SJSA1 (cell line): ENCODE measurements at regions not wholly inside any gene's neighbourhood (a gene's known extent, or its start where the extent isn't known, plus 50 kb on each side); places are given as distances from the start of the nearest gene placed in this dataset.
"Not testable (repeated sequence)": the region's sequence is repeated elsewhere in the genome, so short reads cannot be mapped to it uniquely, and the experiment has no call there.

ENCODE experiments used
- DNase-seq, 2 experiments: peaks; one replicate each; pipeline ENCODE4 v3.0.0-alpha.2; 2015 to 2020; ENCODE audit warnings: low spot score in 2 of 2, low read depth in 1 of 2
- H3K27ac ChIP-seq: fragments of 250-450 bp; sonication (Bioruptor Pico); 2 replicates; pipeline ENCODE4 v1.5.1; 2020; ENCODE audit warnings: mild to moderate bottlenecking, moderate library complexity
- H3K27me3 ChIP-seq: fragments of 250-450 bp; sonication (Bioruptor Pico); replicated peaks from 2 replicates; pipeline ENCODE4 v1.5.1; 2020; ENCODE audit warnings: mild to moderate bottlenecking, moderate library complexity
- H3K36me3 ChIP-seq: fragments of 250-450 bp; sonication (Bioruptor Pico); 2 replicates; pipeline ENCODE4 v1.5.1; 2020; ENCODE audit warnings: mild to moderate bottlenecking
- H3K4me1 ChIP-seq: fragments of 250-450 bp; sonication (Bioruptor Pico); replicated peaks from 2 replicates; pipeline ENCODE4 v1.6.1; 2021; ENCODE audit warnings: mild to moderate bottlenecking
- H3K4me3 ChIP-seq: fragments of 250-450 bp; sonication (Bioruptor Pico); 2 replicates; pipeline ENCODE4 v1.5.1; 2020; ENCODE audit warnings: mild to moderate bottlenecking
- H3K9me3 ChIP-seq: fragments of 250-450 bp; sonication (Bioruptor Pico); replicated peaks from 2 replicates; pipeline ENCODE4 v1.5.1; 2020; ENCODE audit warnings: mild to moderate bottlenecking

- H3K4me1 ChIP-seq: no peaks in the 10 kb centered on the region
- H3K4me3 ChIP-seq: no peak overlapping the region
- no peaks in the 10 kb centered on the region for H3K27me3 ChIP-seq
- no peaks in the 10 kb centered on the region for H3K36me3 ChIP-seq
- no peak overlapping the region for H3K27ac ChIP-seq
- H3K9me3 ChIP-seq: no peaks in the 10 kb centered on the region
- DNase-seq: no peak
Measured at GRCh38 chr9:36521148-36521547, 51.5 kb upstream of the MELK start.

- H3K4me1 ChIP-seq: no peaks in the 10 kb centered on the region
- no peaks in the 10 kb centered on the region for H3K36me3 ChIP-seq
- H3K9me3 ChIP-seq: no peaks in the 10 kb centered on the region
- H3K27me3 ChIP-seq: no peaks in the 10 kb centered on the region
- no peak for DNase-seq
- no peak overlapping the region for H3K4me3 ChIP-seq
- H3K27ac ChIP-seq: no peak overlapping the region
Measured at GRCh38 chr9:36517131-36517530, 55.6 kb upstream of the MELK start.

GRCh38 chr9:36504156-36504555, 68.5 kb upstream of the MELK start:
- H3K36me3 ChIP-seq: no peaks in the 10 kb centered on the region
- no peaks in the 10 kb centered on the region for H3K4me1 ChIP-seq
- no peak overlapping the region for H3K27ac ChIP-seq
- H3K27me3 ChIP-seq: no peaks in the 10 kb centered on the region
- H3K4me3 ChIP-seq: no peak overlapping the region
- H3K9me3 ChIP-seq: no peaks in the 10 kb centered on the region
- no peak for DNase-seq

GRCh38 chr9:36503172-36504088, 69.3 kb upstream of the MELK start:
- DNase-seq: no peak
- Histone ChIP-seq H3K4me1 (no peaks in the 10 kb centered on the region), H3K27ac (no peak overlapping the region), H3K9me3 (no peaks in the 10 kb centered on the region), H3K36me3 (no peaks in the 10 kb centered on the region), H3K4me3 (no peak overlapping the region), H3K27me3 (no peaks in the 10 kb centered on the region)

- H3K27ac ChIP-seq: no peak overlapping the region
- no peak overlapping the region for H3K4me3 ChIP-seq
- no peak for DNase-seq
- H3K9me3 ChIP-seq: no peaks in the 10 kb centered on the region
- no peaks in the 10 kb centered on the region for H3K27me3 ChIP-seq
- H3K4me1 ChIP-seq: no peaks in the 10 kb centered on the region
- no peaks in the 10 kb centered on the region for H3K36me3 ChIP-seq
Measured at GRCh38 chr9:36501727-36502126, 71.0 kb upstream of the MELK start.

GRCh38 chr9:36500931-36501330, 71.8 kb upstream of the MELK start:
- not testable (repeated sequence) for H3K4me3 ChIP-seq, DNase-seq, H3K27me3 ChIP-seq, H3K36me3 ChIP-seq, H3K9me3 ChIP-seq, H3K27ac ChIP-seq, H3K4me1 ChIP-seq

GRCh38 chr9:36499174-36499890, 73.4 kb upstream of the MELK start:
- Histone ChIP-seq H3K4me3 (no peak overlapping the region), H3K9me3 (no peaks in the 10 kb centered on the region), H3K4me1 (no peaks in the 10 kb centered on the region), H3K36me3 (no peaks in the 10 kb centered on the region), H3K27me3 (no peaks in the 10 kb centered on the region), H3K27ac (no peak overlapping the region)
- no peak for DNase-seq

GRCh38 chr9:36493564-36493963, 79.1 kb upstream of the MELK start:
- H3K4me3 ChIP-seq, H3K4me1 ChIP-seq, H3K27ac ChIP-seq, H3K27me3 ChIP-seq, DNase-seq, H3K36me3 ChIP-seq, H3K9me3 ChIP-seq: not testable (repeated sequence)

- H3K9me3 ChIP-seq: no peaks in the 10 kb centered on the region
- peaks cover 12% of the 10 kb centered on the region for H3K4me1 ChIP-seq
- no peak for DNase-seq
- H3K27ac ChIP-seq: no peak overlapping the region
- no peaks in the 10 kb centered on the region for H3K36me3 ChIP-seq
- H3K4me3 ChIP-seq: no peak overlapping the region
- no peaks in the 10 kb centered on the region for H3K27me3 ChIP-seq
Measured at GRCh38 chr9:36492865-36493264, 79.8 kb upstream of the MELK start.

- H3K27ac ChIP-seq: no peak overlapping the region
- H3K36me3 ChIP-seq: no peaks in the 10 kb centered on the region
- peaks cover 18% of the 10 kb centered on the region for H3K4me1 ChIP-seq
- no peak for DNase-seq
- H3K9me3 ChIP-seq: no peaks in the 10 kb centered on the region
- no peaks in the 10 kb centered on the region for H3K27me3 ChIP-seq
- no peak overlapping the region for H3K4me3 ChIP-seq
Measured at GRCh38 chr9:36489453-36489852, 83.2 kb upstream of the MELK start.

GRCh38 chr9:36488389-36488756, 84.3 kb upstream of the MELK start:
- peaks cover 18% of the 10 kb centered on the region for H3K4me1 ChIP-seq
- peak overlapping the region; percentile 72 for H3K4me3 ChIP-seq
- H3K36me3 ChIP-seq: no peaks in the 10 kb centered on the region
- peak in 1 of 2 experiments; percentile 27 for DNase-seq
- H3K9me3 ChIP-seq: no peaks in the 10 kb centered on the region
- no peaks in the 10 kb centered on the region for H3K27me3 ChIP-seq
- H3K27ac ChIP-seq: peak overlapping the region; percentile 79

- H3K9me3 ChIP-seq: no peaks in the 10 kb centered on the region
- H3K36me3 ChIP-seq: no peaks in the 10 kb centered on the region
- H3K4me1 ChIP-seq: peaks cover 18% of the 10 kb centered on the region
- no peaks in the 10 kb centered on the region for H3K27me3 ChIP-seq
- peak overlapping the region; percentile 79 for H3K27ac ChIP-seq
- H3K4me3 ChIP-seq: peak overlapping the region; percentile 72
- peak; percentile 77 to 81 for DNase-seq
Measured at GRCh38 chr9:36487482-36488388, 85.0 kb upstream of the MELK start.

- peak; percentile 36 to 41 for DNase-seq
- Histone ChIP-seq H3K27ac (no peak overlapping the region), H3K4me1 (peaks cover 18% of the 10 kb centered on the region), H3K36me3 (no peaks in the 10 kb centered on the region), H3K9me3 (no peaks in the 10 kb centered on the region), H3K4me3 (peak overlapping the region; percentile 72), H3K27me3 (no peaks in the 10 kb centered on the region)
Measured at GRCh38 chr9:36486933-36487481, 85.7 kb upstream of the MELK start.
